ENCODE measurements at regions not wholly inside any gene's neighbourhood (a gene's known extent, or its start where the extent isn't known, plus 50 kb on each side); places are given as distances from the start of the nearest gene placed in this dataset.
"Not testable (repeated sequence)": the region's sequence is repeated elsewhere in the genome, so short reads cannot be mapped to it uniquely, and the experiment has no call there.

- TF ChIP-seq, protein P1, sequence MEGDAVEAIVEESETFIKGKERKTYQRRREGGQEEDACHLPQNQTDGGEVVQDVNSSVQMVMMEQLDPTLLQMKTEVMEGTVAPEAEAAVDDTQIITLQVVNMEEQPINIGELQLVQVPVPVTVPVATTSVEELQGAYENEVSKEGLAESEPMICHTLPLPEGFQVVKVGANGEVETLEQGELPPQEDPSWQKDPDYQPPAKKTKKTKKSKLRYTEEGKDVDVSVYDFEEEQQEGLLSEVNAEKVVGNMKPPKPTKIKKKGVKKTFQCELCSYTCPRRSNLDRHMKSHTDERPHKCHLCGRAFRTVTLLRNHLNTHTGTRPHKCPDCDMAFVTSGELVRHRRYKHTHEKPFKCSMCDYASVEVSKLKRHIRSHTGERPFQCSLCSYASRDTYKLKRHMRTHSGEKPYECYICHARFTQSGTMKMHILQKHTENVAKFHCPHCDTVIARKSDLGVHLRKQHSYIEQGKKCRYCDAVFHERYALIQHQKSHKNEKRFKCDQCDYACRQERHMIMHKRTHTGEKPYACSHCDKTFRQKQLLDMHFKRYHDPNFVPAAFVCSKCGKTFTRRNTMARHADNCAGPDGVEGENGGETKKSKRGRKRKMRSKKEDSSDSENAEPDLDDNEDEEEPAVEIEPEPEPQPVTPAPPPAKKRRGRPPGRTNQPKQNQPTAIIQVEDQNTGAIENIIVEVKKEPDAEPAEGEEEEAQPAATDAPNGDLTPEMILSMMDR (IDR thresholded peaks at IDR 0.05) = not testable (repeated sequence)
- not testable (repeated sequence) for TF ChIP-seq POLR2AphosphoS5 (IDR thresholded peaks at IDR 0.05)
Observed at GRCh38 chr16:21543151-21543836, 56.1 kb upstream of the METTL9 start.
